CD4-positive, alpha-beta T cell treated with Interleukin-17A for 1 hour (primary cell): ENCODE measurements at regions not wholly inside any gene's neighbourhood (a gene's known extent, or its start where the extent isn't known, plus 50 kb on each side); places are given as distances from the start of the nearest gene placed in this dataset.
"Not testable (repeated sequence)": the region's sequence is repeated elsewhere in the genome, so short reads cannot be mapped to it uniquely, and the experiment has no call there.

ENCODE experiments used
- DNase-seq: peaks from one replicate; pipeline ENCODE4 v3.0.0-alpha.2; 2020

- DNase-seq, result peak; percentile 2
Observed at GRCh38 chr9:108441726-108442125, 414.1 kb downstream of the ACTL7B start.

GRCh38 chr9:108441251-108441650 lies 414.5 kb downstream of the ACTL7B start:
- no peak for DNase-seq

GRCh38 chr9:108439947-108440346 lies 415.8 kb downstream of the ACTL7B start:
- no peak for DNase-seq

- no peak for DNase-seq
Observed at GRCh38 chr9:108437656-108438055, 418.1 kb downstream of the ACTL7B start.

- DNase-seq, result no peak
Observed at GRCh38 chr9:108436448-108436847, 419.3 kb downstream of the ACTL7B start.

GRCh38 chr9:108434502-108434901 lies 421.3 kb downstream of the ACTL7B start:
- DNase-seq, result no peak

GRCh38 chr9:108434036-108434435 lies 421.8 kb downstream of the ACTL7B start:
- no peak for DNase-seq

- no peak for DNase-seq
Observed at GRCh38 chr9:108430655-108431054, 425.1 kb downstream of the ACTL7B start.

GRCh38 chr9:108427751-108428150 lies 428.0 kb downstream of the ACTL7B start:
- DNase-seq, result no peak

GRCh38 chr9:108426421-108426940 lies 429.3 kb downstream of the ACTL7B start:
- DNase-seq, result not testable (repeated sequence)

GRCh38 chr9:108423433-108423832 lies 432.4 kb downstream of the ACTL7B start:
- no peak for DNase-seq

GRCh38 chr9:108419379-108419778 lies 436.4 kb downstream of the ACTL7B start:
- no peak for DNase-seq

- no peak for DNase-seq
Observed at GRCh38 chr9:108417726-108418125, 438.1 kb downstream of the ACTL7B start.

GRCh38 chr9:108417312-108417711 lies 438.5 kb downstream of the ACTL7B start:
- DNase-seq, result no peak

- DNase-seq, result no peak
Observed at GRCh38 chr9:108416324-108416723, 439.5 kb downstream of the ACTL7B start.

- DNase-seq, result no peak
Observed at GRCh38 chr9:108413809-108414208, 442.0 kb downstream of the ACTL7B start.

- DNase-seq, result no peak
Observed at GRCh38 chr9:108412755-108413154, 443.0 kb downstream of the ACTL7B start.

- DNase-seq, result no peak
Observed at GRCh38 chr9:108411632-108412031, 444.2 kb downstream of the ACTL7B start.

- no peak for DNase-seq
Observed at GRCh38 chr9:108410161-108410560, 445.6 kb downstream of the ACTL7B start.

- no peak for DNase-seq
Observed at GRCh38 chr9:108400297-108400696, 455.5 kb downstream of the ACTL7B start.

- no peak for DNase-seq
Observed at GRCh38 chr9:108399851-108400250, 455.9 kb downstream of the ACTL7B start.

GRCh38 chr9:108397286-108397685 lies 458.5 kb downstream of the ACTL7B start:
- no peak for DNase-seq

- DNase-seq, result no peak
Observed at GRCh38 chr9:108396611-108397010, 459.2 kb downstream of the ACTL7B start.

- no peak for DNase-seq
Observed at GRCh38 chr9:108396193-108396592, 459.6 kb downstream of the ACTL7B start.

- DNase-seq, result no peak
Observed at GRCh38 chr9:108395421-108395820, 460.4 kb downstream of the ACTL7B start.

- no peak for DNase-seq
Observed at GRCh38 chr9:108394726-108395125, 461.1 kb downstream of the ACTL7B start.
